Stimulated activated naive B cell treated with anti-CD40 and anti-IgM and Interleukin-4, amounts not matched to agents 10 μg/mL and 1 μg/mL and 100 μg/mL, for 72 hours (primary cell): ENCODE measurements at regions not wholly inside any gene's neighbourhood (a gene's known extent, or its start where the extent isn't known, plus 50 kb on each side); places are given as distances from the start of the nearest gene placed in this dataset.

Source experiments
- ATAC-seq, 2 donors: fragments of 150-1000 bp; cut with Tn5 transposase; replicated peaks; 2 replicates each; pipeline ENCODE4 v1.10.0; 2021; ENCODE audit warnings: moderate library complexity in 1 of 2
- DNase-seq: peaks from one replicate; pipeline ENCODE4 v3.0.0; 2021
- H3K27ac Mint-ChIP-seq: one replicate; pipeline ENCODE4 v1.8.0; 2022; ENCODE audit warnings: mild to moderate bottlenecking, mixed read lengths
- H3K27me3 Mint-ChIP-seq, 2 donors: one replicate each; pipeline ENCODE4 v1.8.0; 2022; ENCODE audit warnings: mixed read lengths in 2 of 2
- H3K36me3 Mint-ChIP-seq, 2 donors: one replicate each; pipeline ENCODE4 v1.8.0; 2022; ENCODE audit warnings: mixed read lengths in 2 of 2, mild to moderate bottlenecking in 1 of 2
- H3K4me1 Mint-ChIP-seq, 2 donors: one replicate each; pipeline ENCODE4 v1.8.0; 2022; ENCODE audit warnings: mixed read lengths in 2 of 2, mild to moderate bottlenecking in 1 of 2
- H3K4me3 Mint-ChIP-seq, 2 donors: one replicate each; pipeline ENCODE4 v1.8.0; 2022; ENCODE audit warnings: mild to moderate bottlenecking in 2 of 2, mixed read lengths in 2 of 2, moderate library complexity in 1 of 2
- H3K9me3 Mint-ChIP-seq, 2 donors: one replicate each; pipeline ENCODE4 v1.8.0; 2022; ENCODE audit warnings: mixed read lengths in 2 of 2, mild to moderate bottlenecking in 1 of 2

DNA sequence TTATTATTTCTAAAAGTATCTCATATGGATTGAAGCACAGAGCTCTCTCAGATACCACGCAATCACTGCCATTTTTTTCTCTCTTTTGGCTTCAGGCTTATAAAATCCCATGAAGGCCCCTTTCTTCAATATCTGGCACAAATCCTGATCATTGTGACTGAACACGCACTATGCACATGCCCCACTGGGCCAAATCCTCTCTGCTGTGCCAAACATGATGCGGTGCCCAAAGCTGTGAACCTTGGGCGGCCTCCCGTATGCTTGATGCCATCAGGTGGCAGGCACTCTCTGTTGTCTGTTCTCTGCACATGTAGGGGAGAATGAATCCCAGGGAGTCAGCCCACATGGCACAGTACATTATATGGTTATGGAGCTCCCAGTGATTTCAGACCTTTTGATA lies 375.0 kb upstream of the RGMB start:
- Mint-ChIP-seq H3K27me3 (no peaks in the 10 kb centered on the region), H3K4me1 (no peaks in the 10 kb centered on the region), H3K9me3 (no peaks in the 10 kb centered on the region), H3K4me3 (no peak overlapping the region), H3K27ac (no peak overlapping the region), H3K36me3 (no peaks in the 10 kb centered on the region)
- no peak for DNase-seq
- no peak for ATAC-seq

DNA sequence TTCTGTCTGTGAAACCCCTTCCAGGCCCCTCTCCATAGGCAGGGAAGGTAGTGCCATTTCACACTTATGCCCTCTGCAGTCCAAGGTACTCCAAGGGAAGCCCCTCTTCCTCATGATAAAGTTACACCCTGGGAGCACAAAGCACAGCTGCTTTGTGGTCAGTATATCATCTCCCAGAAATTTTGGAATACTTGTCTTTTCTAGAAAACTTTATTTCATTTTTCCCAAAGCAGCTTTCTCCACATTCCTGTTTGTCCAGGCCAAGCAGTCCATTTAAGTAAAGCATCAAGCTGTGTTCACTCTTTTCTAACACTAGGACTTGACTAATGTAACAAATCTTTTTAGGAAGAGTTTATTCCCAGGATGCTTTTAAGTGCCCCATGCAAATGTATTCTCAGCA lies 371.8 kb upstream of the RGMB start:
- H3K4me3 Mint-ChIP-seq = no peak overlapping the region
- DNase-seq = no peak

GRCh38 chr5:98402130-98402529 lies 371.3 kb upstream of the RGMB start:
- Mint-ChIP-seq H3K4me3 (no peak overlapping the region), H3K27me3 (no peaks in the 10 kb centered on the region), H3K4me1 (no peaks in the 10 kb centered on the region), H3K36me3 (no peaks in the 10 kb centered on the region), H3K9me3 (no peaks in the 10 kb centered on the region), H3K27ac (no peak overlapping the region)
- DNase-seq (no peak), ATAC-seq (no peak)

More for the DNA sequence above, 371.8 kb upstream of the RGMB start:
- H3K36me3 Mint-ChIP-seq = no peaks in the 10 kb centered on the region
- no peaks in the 10 kb centered on the region for H3K4me1 Mint-ChIP-seq
- no peaks in the 10 kb centered on the region for H3K27me3 Mint-ChIP-seq
- no peak overlapping the region for H3K27ac Mint-ChIP-seq
- H3K9me3 Mint-ChIP-seq = no peaks in the 10 kb centered on the region
- ATAC-seq = no peak

DNA sequence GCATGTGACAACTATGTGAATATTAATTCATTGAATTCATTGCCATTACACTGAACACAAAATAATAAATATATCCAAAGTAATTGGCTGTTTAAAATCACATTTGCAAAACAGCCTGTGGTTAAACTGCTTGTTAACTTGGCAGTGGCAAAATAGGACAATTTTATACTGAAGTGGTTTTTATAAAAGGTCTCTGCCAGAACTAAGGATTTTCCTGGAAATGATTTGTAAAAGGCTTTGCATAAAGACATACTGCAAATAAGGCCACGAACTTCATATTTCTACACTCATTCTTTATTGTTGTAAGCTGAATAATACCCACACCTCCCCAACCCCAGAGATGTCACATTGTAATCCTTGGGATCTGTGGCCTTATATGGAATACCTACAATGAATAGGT lies 370.3 kb upstream of the RGMB start:
- ATAC-seq = no peak
- no peak overlapping the region for H3K4me3 Mint-ChIP-seq
- no peaks in the 10 kb centered on the region for H3K36me3 Mint-ChIP-seq
- H3K27me3 Mint-ChIP-seq = no peaks in the 10 kb centered on the region
- H3K27ac Mint-ChIP-seq = no peak overlapping the region
- H3K9me3 Mint-ChIP-seq = no peaks in the 10 kb centered on the region
- H3K4me1 Mint-ChIP-seq = no peaks in the 10 kb centered on the region
- no peak for DNase-seq

DNA sequence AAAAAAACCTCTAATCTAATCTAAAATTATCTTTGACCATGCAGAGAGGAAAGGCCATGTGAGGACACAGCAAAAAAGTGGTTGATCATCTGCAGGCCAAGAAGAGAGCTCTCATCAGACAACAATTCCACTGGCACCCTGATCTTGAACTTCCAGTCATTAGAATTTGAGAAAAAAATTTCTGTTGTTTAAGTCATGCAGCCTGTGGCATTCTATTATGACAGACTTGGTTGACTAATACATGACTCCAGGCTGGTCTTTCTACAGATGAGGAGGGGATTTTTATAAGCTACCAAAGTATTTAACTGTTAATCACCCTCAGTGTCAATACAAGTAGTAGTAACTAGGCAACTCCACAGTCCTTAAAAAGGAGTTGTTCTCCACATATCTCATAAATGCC lies 358.5 kb upstream of the RGMB start:
- Mint-ChIP-seq H3K4me1 (no peaks in the 10 kb centered on the region), H3K4me3 (no peak overlapping the region), H3K27ac (no peak overlapping the region), H3K27me3 (no peaks in the 10 kb centered on the region), H3K9me3 (peaks cover 0 to 1% of the 10 kb centered on the region in 2 donors), H3K36me3 (no peaks in the 10 kb centered on the region)
- DNase-seq (no peak), ATAC-seq (peak in 1 of 2 donors; percentile 64)

- Mint-ChIP-seq H3K27ac (no peak overlapping the region), H3K4me3 (no peak overlapping the region), H3K9me3 (peaks cover 0 to 1% of the 10 kb centered on the region in 2 donors), H3K4me1 (no peaks in the 10 kb centered on the region), H3K27me3 (no peaks in the 10 kb centered on the region), H3K36me3 (no peaks in the 10 kb centered on the region)
- DNase-seq = no peak
- ATAC-seq = no peak
These were observed 357.8 kb upstream of the RGMB start for GRCh38 chr5:98415663-98416062.

DNA sequence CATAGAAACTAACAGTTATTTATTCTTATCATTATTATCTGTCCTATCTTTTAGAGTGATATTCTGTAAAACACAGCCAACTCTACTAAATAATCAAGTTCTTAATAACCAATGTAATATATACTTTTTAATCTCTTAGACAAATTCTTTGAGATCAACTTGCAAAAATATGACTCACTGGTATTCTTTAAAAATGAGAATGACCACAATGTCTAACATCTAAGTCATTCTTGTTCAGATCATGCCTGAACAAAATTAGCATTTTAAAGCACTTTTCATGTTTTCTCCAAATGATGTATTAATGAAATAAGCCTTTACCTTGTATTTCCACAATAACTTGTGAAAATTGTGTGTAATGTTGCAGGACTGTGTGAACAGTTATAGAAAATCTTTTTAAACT lies 356.9 kb upstream of the RGMB start:
- DNase-seq = no peak
- H3K27me3 Mint-ChIP-seq = no peaks in the 10 kb centered on the region
- H3K27ac Mint-ChIP-seq = no peak overlapping the region
- H3K4me1 Mint-ChIP-seq = no peaks in the 10 kb centered on the region
- peaks cover 0 to 1% of the 10 kb centered on the region in 2 donors for H3K9me3 Mint-ChIP-seq
- H3K4me3 Mint-ChIP-seq = no peak overlapping the region
- no peak for ATAC-seq
- H3K36me3 Mint-ChIP-seq = no peaks in the 10 kb centered on the region

GRCh38 chr5:98419825-98420224 lies 353.6 kb upstream of the RGMB start:
- Mint-ChIP-seq H3K27ac (no peak overlapping the region), H3K4me3 (no peak overlapping the region), H3K4me1 (no peaks in the 10 kb centered on the region), H3K9me3 (peaks cover 0 to 1% of the 10 kb centered on the region in 2 donors), H3K36me3 (no peaks in the 10 kb centered on the region), H3K27me3 (no peaks in the 10 kb centered on the region)
- ATAC-seq (no peak), DNase-seq (no peak)

- Mint-ChIP-seq H3K4me1 (no peaks in the 10 kb centered on the region), H3K27me3 (peaks cover 0 to 4% of the 10 kb centered on the region in 2 donors), H3K36me3 (no peaks in the 10 kb centered on the region), H3K4me3 (no peak overlapping the region), H3K27ac (no peak overlapping the region), H3K9me3 (no peaks in the 10 kb centered on the region)
- ATAC-seq = no peak
- no peak for DNase-seq
These were observed 348.6 kb upstream of the RGMB start for GRCh38 chr5:98424681-98425450.

GRCh38 chr5:98425640-98426039 lies 347.8 kb upstream of the RGMB start:
- Mint-ChIP-seq H3K4me1 (no peaks in the 10 kb centered on the region), H3K4me3 (no peak overlapping the region), H3K27me3 (peaks cover 0 to 4% of the 10 kb centered on the region in 2 donors), H3K9me3 (no peaks in the 10 kb centered on the region), H3K27ac (no peak overlapping the region), H3K36me3 (no peaks in the 10 kb centered on the region)
- ATAC-seq = no peak
- DNase-seq = no peak

GRCh38 chr5:98428806-98429205 lies 344.7 kb upstream of the RGMB start:
- Mint-ChIP-seq H3K27ac (no peak overlapping the region), H3K36me3 (no peaks in the 10 kb centered on the region), H3K4me1 (no peaks in the 10 kb centered on the region), H3K27me3 (peaks cover 0 to 4% of the 10 kb centered on the region in 2 donors), H3K9me3 (peaks cover 0 to 2% of the 10 kb centered on the region in 2 donors), H3K4me3 (no peak overlapping the region)
- no peak for ATAC-seq
- DNase-seq = no peak

GRCh38 chr5:98432378-98432777 lies 341.1 kb upstream of the RGMB start:
- H3K27me3 Mint-ChIP-seq = no peaks in the 10 kb centered on the region
- no peak overlapping the region for H3K4me3 Mint-ChIP-seq
- DNase-seq (no peak), ATAC-seq (no peak)
- H3K9me3 Mint-ChIP-seq = peaks cover 0 to 5% of the 10 kb centered on the region in 2 donors
- no peak overlapping the region for H3K27ac Mint-ChIP-seq
- no peaks in the 10 kb centered on the region for H3K4me1 Mint-ChIP-seq
- H3K36me3 Mint-ChIP-seq = no peaks in the 10 kb centered on the region

DNA sequence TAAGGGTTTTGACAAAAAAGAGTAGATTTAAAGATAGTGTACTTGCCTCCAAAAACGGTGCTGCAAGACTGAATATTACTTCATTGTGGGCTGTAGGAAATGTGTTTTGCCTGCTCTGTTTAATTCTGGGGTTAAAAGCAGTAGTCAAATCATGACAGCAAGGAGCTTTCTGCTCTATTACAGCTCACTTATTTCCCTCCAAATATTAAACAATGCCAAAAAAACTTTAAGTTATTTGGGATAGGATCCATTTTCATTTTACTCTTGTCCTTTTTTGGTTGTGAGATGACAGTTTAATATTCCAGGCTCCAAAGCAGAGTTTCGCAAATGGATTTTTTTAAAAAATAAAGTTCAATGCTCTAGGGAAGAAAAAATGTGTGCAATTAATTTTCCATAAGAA lies 340.4 kb upstream of the RGMB start:
- no peak for ATAC-seq
- Mint-ChIP-seq H3K4me1 (no peaks in the 10 kb centered on the region), H3K9me3 (peaks cover 0 to 5% of the 10 kb centered on the region in 2 donors), H3K4me3 (no peak overlapping the region), H3K36me3 (no peaks in the 10 kb centered on the region), H3K27me3 (no peaks in the 10 kb centered on the region), H3K27ac (no peak overlapping the region)
- DNase-seq = no peak

DNA sequence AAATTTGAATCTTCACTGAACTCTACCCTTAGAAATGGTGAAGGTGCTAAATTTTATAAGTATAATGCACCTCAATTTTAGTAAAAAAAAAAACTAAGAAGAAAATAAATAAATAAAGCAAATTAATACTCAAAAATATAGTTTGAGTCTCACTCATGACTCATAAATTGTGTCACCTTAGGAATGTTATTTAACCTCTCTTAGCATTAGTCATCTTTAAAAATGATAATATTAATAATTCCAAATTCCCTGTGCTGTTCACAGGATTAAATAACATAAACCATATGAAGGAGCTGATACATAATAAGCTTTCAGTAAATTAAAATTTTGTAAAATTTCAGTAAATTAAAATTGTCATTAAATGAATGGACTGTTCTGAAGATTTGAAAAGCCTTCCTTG lies 339.8 kb upstream of the RGMB start:
- no peaks in the 10 kb centered on the region for H3K27me3 Mint-ChIP-seq
- H3K9me3 Mint-ChIP-seq = peaks cover 0 to 5% of the 10 kb centered on the region in 2 donors
- no peaks in the 10 kb centered on the region for H3K4me1 Mint-ChIP-seq
- DNase-seq (no peak), ATAC-seq (no peak)
- H3K4me3 Mint-ChIP-seq = no peak overlapping the region
- H3K36me3 Mint-ChIP-seq = no peaks in the 10 kb centered on the region
- no peak overlapping the region for H3K27ac Mint-ChIP-seq

- H3K4me3 Mint-ChIP-seq = no peak overlapping the region
- peaks cover 3 to 10% of the 10 kb centered on the region in 2 donors for H3K9me3 Mint-ChIP-seq
- H3K27me3 Mint-ChIP-seq = no peaks in the 10 kb centered on the region
- H3K27ac Mint-ChIP-seq = no peak overlapping the region
- ATAC-seq (no peak), DNase-seq (no peak)
- H3K4me1 Mint-ChIP-seq = no peaks in the 10 kb centered on the region
- no peaks in the 10 kb centered on the region for H3K36me3 Mint-ChIP-seq
These were observed 336.8 kb upstream of the RGMB start for GRCh38 chr5:98436667-98437066.
